GM10266 (cell line): ENCODE measurements at regions not wholly inside any gene's neighbourhood (a gene's known extent, or its start where the extent isn't known, plus 50 kb on each side); places are given as distances from the start of the nearest gene placed in this dataset.

ENCODE experiments used
- DNase-seq: peaks from one replicate; pipeline ENCODE4 v3.0.0; 2012; ENCODE audit errors: extremely low spot score
- TF ChIP-seq, protein P1 (sequence below): IDR thresholded peaks from 2 replicates; pipeline ENCODE4 v1.5.1; 2012; ENCODE audit warnings: mild to moderate bottlenecking, low read depth; ENCODE audit not compliant: control insufficient read depth, insufficient read depth; ENCODE audit errors: missing control alignments

DNA sequence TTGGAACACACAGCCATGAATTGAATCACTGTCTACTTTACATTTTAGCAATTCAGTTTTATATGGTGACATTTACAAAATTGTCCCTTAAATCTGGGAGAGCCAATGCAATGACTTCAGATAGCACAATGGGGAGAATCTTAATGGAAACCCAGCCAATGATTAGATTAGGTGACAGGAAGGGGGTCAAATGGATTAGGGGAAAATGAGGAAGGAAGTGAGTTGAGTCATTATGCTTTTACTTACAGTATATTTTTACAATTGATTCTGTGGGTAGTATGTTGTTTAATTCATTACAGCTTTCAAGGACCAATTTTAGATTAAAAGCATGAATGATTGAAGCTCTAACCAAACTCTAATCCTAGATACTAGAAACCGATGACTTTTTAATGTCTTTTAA lies 229.8 kb downstream of the SOX4 start:
- TF ChIP-seq, protein P1, sequence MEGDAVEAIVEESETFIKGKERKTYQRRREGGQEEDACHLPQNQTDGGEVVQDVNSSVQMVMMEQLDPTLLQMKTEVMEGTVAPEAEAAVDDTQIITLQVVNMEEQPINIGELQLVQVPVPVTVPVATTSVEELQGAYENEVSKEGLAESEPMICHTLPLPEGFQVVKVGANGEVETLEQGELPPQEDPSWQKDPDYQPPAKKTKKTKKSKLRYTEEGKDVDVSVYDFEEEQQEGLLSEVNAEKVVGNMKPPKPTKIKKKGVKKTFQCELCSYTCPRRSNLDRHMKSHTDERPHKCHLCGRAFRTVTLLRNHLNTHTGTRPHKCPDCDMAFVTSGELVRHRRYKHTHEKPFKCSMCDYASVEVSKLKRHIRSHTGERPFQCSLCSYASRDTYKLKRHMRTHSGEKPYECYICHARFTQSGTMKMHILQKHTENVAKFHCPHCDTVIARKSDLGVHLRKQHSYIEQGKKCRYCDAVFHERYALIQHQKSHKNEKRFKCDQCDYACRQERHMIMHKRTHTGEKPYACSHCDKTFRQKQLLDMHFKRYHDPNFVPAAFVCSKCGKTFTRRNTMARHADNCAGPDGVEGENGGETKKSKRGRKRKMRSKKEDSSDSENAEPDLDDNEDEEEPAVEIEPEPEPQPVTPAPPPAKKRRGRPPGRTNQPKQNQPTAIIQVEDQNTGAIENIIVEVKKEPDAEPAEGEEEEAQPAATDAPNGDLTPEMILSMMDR, result no peak
- DNase-seq, result no peak

DNA sequence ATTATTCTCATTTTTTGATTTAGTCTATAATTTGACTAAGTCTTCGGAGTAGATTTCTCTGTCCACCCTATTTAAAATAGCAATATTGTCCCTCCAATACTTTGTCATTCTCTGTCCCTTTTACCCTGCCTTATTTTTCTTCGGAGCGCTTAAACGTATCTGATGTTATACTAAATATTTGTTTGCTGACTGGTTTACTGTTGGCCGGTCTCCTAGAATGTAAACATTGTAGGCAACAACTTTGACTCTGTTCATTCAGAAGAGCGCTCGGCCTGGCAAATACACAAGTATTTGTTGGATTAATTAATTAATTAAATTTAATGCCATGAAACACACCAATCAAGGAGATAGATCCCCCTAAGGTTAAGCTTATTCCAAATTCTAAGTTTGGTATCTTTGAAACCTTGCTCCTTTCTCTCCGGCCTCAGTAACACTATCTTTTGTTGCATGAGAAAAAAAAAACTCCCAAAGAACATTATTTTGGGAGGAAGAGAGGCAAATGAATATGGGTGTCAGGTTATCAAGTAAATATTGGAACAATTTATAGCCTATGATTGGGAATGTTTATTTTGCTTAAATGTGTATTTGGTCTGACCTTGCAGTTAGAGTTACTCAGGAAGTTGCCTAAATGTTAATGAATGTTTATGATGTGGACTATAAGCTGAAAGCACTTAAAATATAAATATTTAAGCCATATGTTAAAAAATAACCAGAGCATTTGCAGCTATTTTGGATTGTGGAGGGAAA lies 231.1 kb downstream of the SOX4 start:
- DNase-seq, result no peak

DNA sequence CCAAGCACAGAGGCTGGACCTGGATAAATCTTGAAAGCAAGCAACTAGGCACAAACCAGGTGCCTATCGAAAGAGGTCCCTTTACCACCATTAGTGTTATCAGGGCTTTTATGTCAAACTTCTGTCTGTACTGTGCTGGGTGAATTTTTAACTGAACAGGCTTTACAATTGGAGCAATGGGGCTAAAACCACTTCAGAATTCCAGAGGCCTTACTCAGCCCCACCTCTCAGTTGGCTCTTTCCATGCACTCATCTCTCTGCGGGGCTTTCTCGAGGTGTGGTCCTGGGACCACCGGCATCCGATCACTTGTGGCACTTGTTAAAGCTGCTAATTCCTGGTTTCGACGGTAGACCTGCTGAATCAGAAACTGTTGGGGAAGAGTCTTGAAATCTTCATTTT lies 232.5 kb downstream of the SOX4 start:
- TF ChIP-seq, protein P1, result no peak
- no peak for DNase-seq

More for the DNA sequence above, 231.1 kb downstream of the SOX4 start:
- TF ChIP-seq, protein P1, result no peak

DNA sequence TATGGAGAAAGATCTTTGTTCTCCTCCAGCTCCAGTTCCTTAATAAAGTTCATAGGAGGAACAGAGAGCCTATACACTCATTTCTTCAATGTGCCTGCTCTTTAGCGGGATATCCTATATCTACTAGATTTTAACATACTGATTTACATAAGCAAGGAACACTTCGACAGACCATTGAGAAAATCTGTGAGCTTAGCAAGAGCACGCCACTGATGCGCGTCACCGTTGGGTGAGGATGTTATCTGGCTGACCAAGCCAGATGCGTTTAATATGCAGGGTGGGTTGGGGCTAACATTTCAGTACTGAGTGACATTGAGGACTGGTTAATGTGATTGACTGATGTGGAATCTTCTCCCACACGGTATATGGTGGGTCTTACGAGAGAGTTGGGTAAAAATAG lies 233.4 kb downstream of the SOX4 start:
- TF ChIP-seq, protein P1, result no peak
- no peak for DNase-seq

GRCh38 chr6:21827425-21828202 lies 234.1 kb downstream of the SOX4 start:
- no peak for DNase-seq
- TF ChIP-seq, protein P1, result no peak

DNA sequence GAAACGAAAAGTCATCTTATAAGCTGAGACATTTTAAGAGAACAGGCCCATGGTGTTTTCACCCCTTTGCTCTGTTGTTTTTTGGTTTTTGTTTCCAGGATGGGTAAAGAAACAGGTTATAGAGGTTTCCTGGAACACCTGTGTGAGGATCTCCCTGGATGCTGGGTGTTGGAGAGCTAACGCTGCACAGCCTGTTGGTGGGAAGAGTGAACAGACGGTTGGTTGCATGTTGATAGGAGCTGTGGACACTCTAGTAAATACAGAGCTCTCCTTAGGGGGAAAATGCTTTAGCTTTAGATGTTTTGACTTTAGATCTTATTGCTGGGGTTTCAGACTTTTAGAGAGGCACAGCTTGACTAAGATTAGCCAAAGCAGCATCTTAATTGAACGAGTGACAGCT lies 235.2 kb downstream of the SOX4 start:
- DNase-seq, result no peak
- TF ChIP-seq, protein P1, result no peak

GRCh38 chr6:21829126-21829525 lies 235.6 kb downstream of the SOX4 start:
- TF ChIP-seq, protein P1, result no peak

More at GRCh38 chr6:21829126-21829525, 235.6 kb downstream of the SOX4 start:
- no peak for DNase-seq
